ENCODE measurements at regions not wholly inside any gene's neighbourhood (a gene's known extent, or its start where the extent isn't known, plus 50 kb on each side); places are given as distances from the start of the nearest gene placed in this dataset.

DNA sequence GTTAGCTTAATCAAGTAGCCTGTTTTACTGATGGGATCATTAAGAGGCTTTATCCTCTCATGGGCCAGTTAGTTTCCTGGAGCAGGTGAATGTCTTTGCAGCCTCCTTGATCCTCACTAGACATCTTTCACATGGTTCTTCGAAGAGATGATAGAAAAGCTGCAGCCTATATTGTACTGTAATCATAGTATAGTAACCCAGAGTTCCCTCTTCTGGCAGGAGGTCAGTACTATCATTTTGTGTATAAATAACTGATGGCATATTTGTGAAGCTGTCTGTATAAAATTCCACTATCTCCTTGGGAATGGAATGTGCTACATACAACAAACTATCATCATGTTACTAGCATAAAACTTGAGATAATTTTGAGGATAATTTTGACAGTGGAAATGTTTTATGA is 123.8 kb upstream of the PRPS1L1 start:
- DNase-seq (ENCODE audit: low read depth in 2 of 3, low spot score in 1 of 3): no peak

GRCh38 chr7:18153183-18153748 is 125.6 kb upstream of the PRPS1L1 start:
- no peak for DNase-seq (ENCODE audit: low read depth in 2 of 3, low spot score in 1 of 3)

GRCh38 chr7:18154726-18155125 is 127.1 kb upstream of the PRPS1L1 start:
- no peak for DNase-seq (ENCODE audit: low read depth in 2 of 3, low spot score in 1 of 3)

DNA sequence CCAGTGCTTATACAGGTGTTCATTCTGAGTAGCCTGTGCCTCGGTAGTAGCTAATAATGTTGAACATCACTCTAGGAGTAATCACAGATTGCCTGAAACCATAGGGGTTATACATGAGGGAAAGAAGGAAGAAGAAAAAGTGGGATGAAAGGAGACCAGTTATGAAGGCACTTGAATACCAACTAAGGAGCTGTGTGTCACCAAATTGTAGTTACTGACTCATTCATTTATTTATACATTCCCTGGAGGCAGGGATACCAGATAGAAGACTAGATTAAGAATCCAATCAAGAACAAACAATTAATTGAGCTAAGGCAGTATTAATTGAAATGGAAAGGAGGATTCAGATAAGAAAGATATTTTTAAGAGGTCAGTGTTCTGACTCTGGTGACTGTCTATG is 129.6 kb upstream of the PRPS1L1 start:
- DNase-seq (ENCODE audit: low read depth in 2 of 3, low spot score in 1 of 3): no peak

GRCh38 chr7:18162657-18163056 is 135.0 kb upstream of the PRPS1L1 start:
- DNase-seq (ENCODE audit: low read depth in 2 of 3, low spot score in 1 of 3): no peak

DNA sequence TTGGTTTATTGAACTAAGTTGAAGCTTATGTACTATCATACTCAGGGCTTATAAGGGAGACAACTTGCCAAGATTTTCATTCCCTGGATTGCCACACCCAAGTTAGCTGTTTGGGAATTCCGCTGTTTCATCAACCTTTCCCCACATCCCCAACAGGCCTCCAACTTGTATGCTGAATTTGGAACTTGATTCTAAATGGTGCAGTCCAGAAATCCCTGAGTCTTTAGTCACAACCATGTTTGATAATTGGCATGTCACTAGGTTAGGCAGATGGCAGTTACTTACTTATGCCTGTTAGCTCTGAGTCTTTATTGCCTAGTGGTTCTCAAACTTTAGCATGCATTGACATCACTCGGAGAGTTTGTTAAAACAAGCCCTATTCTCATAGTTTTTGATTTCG is 135.4 kb upstream of the PRPS1L1 start:
- no peak for DNase-seq (ENCODE audit: low read depth in 2 of 3, low spot score in 1 of 3)

GRCh38 chr7:18165166-18165565 is 137.5 kb upstream of the PRPS1L1 start:
- DNase-seq (ENCODE audit: low read depth in 2 of 3, low spot score in 1 of 3): no peak

DNA sequence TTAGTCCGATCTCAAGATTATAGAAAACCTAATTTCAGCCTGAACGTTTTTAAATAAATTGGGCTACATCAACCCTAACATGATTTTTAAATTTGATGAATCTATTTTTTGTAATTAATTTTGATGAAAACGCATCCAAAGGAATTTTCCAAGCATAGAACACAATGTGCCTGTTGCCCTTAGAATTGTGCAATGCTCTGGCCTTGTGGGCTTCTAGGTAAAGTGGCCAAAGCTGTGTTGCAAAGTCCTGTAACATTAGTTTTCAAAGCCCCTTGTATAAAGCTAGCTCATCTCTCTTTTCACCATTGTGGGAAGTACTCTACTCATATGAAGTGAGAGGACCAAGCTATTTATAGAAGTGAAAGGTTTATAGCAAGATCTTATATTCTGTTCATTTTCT is 138.4 kb upstream of the PRPS1L1 start:
- DNase-seq (ENCODE audit: low read depth in 2 of 3, low spot score in 1 of 3): no peak

GRCh38 chr7:18167815-18168214 is 140.2 kb upstream of the PRPS1L1 start:
- DNase-seq (ENCODE audit: low read depth in 2 of 3, low spot score in 1 of 3): no peak

GRCh38 chr7:18174996-18175395 is 147.3 kb upstream of the PRPS1L1 start:
- DNase-seq (ENCODE audit: low read depth in 2 of 3, low spot score in 1 of 3): no peak

DNA sequence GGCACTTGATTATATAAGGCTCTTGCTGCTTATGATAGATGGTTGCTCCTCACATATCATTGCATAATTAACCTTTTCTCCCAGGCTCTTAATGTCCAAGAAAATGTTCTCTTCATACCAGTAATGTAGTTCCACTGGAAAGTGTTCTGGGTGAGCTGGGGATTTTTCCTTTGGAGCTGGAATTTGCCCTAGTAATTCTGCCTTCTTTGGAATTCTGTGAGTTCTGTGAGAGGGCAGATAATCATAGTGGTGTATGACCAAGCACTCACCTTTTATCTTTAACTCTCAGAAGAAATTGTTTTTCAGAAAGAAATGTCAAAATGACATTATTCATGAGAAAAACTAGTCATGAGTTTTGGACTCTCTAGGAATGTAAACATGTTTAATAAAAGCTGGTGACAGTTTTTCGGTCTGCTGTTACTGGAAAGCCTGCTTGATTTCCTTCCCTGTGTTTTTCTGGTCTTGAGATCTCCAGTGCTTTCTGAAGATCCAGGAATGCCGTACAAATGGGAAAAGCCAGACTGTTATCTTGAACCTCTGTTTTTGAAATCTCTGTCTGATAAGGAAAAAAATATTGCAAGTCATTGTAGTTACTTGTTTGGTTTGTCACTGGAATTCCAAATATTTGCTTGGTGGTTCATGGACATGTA is 148.3 kb upstream of the PRPS1L1 start:
- DNase-seq (ENCODE audit: low read depth in 2 of 3, low spot score in 1 of 3): no peak

GRCh38 chr7:18177129-18177814 is 149.6 kb upstream of the PRPS1L1 start:
- no peak for DNase-seq (ENCODE audit: low read depth in 2 of 3, low spot score in 1 of 3)

GRCh38 chr7:18177815-18178660 is 150.4 kb upstream of the PRPS1L1 start:
- peak in 1 of 3 donors; percentile 2 for DNase-seq (ENCODE audit: low read depth in 2 of 3, low spot score in 1 of 3)

DNA sequence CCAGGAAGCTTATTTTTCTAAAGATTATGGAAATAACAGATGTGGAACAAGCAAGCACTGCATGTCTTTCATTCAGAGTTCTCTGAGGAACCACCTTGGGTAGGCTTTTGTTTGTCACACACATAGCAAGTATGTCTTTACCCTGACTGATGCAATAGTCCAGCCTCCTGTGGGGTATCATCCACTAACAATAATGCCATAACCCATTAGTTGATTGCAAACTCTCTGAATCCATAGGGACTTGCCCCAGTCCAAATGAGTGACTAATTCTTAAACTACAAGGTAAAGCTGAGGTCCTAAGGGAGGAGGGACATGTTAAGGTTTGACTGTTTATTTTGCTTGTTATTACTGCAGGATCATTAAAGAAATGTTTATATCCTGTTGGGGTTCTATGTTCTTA is 151.4 kb upstream of the PRPS1L1 start:
- DNase-seq (ENCODE audit: low read depth in 2 of 3, low spot score in 1 of 3): no peak

GRCh38 chr7:18180685-18181084 is 153.0 kb upstream of the PRPS1L1 start:
- DNase-seq (ENCODE audit: low read depth in 2 of 3, low spot score in 1 of 3): no peak

GRCh38 chr7:18189500-18190126 is 162.0 kb upstream of the PRPS1L1 start:
- DNase-seq (ENCODE audit: low read depth in 2 of 3, low spot score in 1 of 3): no peak

DNA sequence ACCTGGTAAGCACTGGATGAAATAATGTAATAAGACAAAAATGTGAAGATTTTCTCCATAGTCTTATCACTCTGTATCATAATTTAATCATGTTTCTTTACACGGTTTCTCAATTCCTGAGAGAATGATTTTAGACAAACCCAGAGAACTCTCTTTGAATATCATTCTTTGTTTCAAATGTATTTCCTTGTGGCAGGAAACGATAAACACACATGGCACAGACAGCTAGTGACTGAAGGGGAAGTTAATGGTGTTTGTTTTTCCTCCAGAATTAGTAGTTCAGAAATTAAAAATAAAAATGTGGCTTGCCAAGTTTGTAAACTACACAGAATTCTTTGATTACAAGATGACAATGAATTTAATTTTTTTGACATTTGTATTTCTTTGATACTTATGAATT is 163.7 kb upstream of the PRPS1L1 start:
- no peak for DNase-seq (ENCODE audit: low read depth in 2 of 3, low spot score in 1 of 3)

- DNase-seq (ENCODE audit: low read depth in 2 of 3, low spot score in 1 of 3): no peak
Measured at GRCh38 chr7:18191862-18192625, 164.4 kb upstream of the PRPS1L1 start.

DNA sequence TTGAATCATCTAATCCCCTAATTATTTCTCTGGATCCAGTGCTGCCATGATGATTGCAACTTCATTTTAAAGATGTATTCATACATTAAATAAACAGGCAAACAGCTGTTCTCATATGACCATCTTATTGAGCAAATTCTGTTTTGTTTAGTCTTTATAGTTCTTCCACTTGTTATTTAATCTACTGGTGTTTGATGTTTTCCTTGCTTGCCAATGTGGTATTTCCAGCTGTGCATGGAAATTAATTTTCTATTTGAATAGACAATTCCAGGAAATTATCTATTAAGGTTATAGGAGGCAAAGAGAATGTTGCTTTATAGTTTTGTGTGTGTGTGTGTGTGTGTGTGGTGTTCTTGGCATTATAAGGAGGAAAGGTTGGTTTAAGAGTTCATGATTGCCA is 167.0 kb upstream of the PRPS1L1 start:
- DNase-seq (ENCODE audit: low read depth in 2 of 3, low spot score in 1 of 3): no peak

DNA sequence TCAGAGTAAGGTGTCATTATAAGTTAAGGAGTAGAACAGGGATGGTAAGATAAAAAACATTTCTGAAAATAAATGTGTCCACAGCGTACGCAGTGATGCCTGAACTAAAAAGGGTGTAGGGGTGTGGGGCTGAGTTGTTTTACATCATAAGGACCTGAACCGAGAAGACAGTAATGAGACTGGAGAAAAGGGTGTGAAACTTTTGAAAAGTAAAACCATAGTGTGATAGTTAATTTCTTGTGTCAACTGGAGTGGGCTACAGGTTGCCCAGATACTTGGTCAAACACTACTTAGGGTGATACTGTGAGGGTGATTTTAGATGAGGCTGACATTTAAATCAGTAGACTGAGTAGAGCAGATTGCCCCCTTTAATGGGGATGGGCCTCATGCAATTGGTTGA is 169.0 kb upstream of the PRPS1L1 start:
- no peak for DNase-seq (ENCODE audit: low read depth in 2 of 3, low spot score in 1 of 3)

- DNase-seq (ENCODE audit: low read depth in 2 of 3, low spot score in 1 of 3): no peak
Measured at GRCh38 chr7:18198868-18199267, 171.2 kb upstream of the PRPS1L1 start.
